HG02870 (cell line): ENCODE measurements at regions not wholly inside any gene's neighbourhood (a gene's known extent, or its start where the extent isn't known, plus 50 kb on each side); places are given as distances from the start of the nearest gene placed in this dataset.

Experiments used
- ATAC-seq: cut with Tn5 transposase; IDR thresholded peaks from one replicate; pipeline ENCODE4 v1.9.1; 2021; ENCODE audit warnings: mild to moderate bottlenecking, moderate library complexity; ENCODE audit not compliant: unreplicated experiment

GRCh38 chr15:47568030-47568429, 149.3 kb upstream of the SEMA6D start:
- ATAC-seq: no peak

GRCh38 chr15:47570044-47570443, 147.3 kb upstream of the SEMA6D start:
- ATAC-seq: no peak

GRCh38 chr15:47570451-47570850, 146.9 kb upstream of the SEMA6D start:
- no peak for ATAC-seq

- ATAC-seq: no peak
Observed at GRCh38 chr15:47570881-47571640, 146.2 kb upstream of the SEMA6D start.

GRCh38 chr15:47573673-47574072, 143.6 kb upstream of the SEMA6D start:
- no peak for ATAC-seq

DNA sequence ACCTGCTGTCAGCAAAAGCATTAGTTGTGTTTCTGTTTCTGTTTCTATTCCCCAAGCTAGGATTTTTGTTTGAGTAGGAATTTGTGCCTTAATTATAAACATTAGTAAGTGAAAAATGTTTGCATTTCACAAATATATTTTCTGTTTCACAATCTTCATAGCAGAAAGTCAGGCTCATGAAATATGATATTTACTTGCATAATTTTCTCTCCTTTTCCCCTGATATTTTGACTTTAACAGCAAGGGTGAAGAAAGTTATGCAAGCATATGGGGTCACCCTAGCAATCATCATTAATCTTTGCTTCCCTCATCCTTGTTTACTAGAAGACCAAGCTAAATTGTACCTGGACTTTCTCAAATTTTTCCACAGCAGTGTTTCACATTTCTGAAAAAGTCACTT, 140.3 kb upstream of the SEMA6D start:
- no peak for ATAC-seq

DNA sequence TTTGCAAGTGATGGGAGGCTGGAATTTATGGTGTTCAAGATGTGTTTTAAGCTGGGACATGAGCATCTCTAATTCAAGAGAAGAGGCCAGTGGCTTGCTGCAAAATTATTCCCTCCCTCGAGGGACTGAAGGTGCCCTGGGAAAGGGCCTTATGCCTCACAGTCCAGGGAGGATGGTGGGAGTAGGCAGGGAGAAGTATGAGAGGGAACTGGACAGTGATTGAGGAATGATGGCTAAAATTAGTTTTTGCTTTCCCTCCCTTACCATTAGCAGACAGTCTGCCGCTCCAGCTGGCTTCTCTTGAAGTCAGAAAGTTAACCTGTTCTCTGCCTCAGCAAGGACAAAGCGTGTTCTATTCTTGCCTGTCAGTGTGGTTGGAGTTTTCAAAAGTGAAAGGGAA, 139.8 kb upstream of the SEMA6D start:
- ATAC-seq: no peak

DNA sequence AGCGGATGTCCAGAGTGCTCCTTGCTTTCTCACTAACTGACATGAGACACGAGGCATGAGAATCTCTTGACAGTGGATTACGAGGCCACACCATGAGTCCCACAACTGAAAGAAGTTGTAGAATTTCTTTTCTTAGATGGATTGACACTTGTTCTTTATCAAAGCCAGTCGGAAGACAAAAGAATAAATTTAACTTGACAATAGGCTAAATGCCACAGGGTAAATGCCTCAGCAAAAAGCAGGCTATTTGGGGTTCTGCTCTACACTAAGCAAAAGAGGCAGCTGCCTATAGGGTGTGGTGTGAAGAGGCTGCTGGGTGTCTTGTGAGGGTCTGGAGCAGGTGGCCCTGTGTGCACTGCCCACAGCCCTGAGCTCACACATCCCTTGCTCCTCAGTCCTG, 135.1 kb upstream of the SEMA6D start:
- ATAC-seq: no peak

GRCh38 chr15:47584316-47584715, 133.0 kb upstream of the SEMA6D start:
- ATAC-seq: no peak

DNA sequence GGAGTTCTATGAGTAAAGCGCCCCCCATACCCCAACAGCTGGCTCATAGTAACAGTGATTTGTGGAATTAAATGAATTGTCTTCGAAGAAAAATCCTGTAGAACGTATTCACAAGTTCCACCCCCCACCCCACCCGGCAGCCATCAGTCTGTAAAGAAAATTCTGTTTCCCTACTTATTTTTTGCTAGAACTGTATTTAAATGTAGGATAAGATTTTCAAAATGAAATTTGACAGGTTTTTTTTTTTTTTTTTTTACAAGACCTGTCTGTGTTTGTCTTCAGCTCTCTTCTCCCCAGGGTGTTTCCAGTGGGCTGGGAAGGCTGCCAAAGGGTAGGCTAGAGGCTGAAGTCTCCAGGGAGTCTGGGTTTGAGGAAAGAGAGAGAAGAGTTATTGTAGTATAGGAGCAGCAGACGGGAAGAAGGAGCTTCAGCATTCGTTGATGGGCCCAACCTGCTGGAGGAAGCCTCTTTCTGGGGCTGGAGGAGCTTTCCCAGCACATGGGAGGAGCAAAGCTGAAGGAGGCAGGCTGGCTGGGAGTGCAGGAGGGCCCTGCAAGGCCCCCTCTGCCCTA, 130.6 kb upstream of the SEMA6D start:
- ATAC-seq: no peak

- ATAC-seq: no peak
Observed at GRCh38 chr15:47587940-47588802, 129.1 kb upstream of the SEMA6D start.

DNA sequence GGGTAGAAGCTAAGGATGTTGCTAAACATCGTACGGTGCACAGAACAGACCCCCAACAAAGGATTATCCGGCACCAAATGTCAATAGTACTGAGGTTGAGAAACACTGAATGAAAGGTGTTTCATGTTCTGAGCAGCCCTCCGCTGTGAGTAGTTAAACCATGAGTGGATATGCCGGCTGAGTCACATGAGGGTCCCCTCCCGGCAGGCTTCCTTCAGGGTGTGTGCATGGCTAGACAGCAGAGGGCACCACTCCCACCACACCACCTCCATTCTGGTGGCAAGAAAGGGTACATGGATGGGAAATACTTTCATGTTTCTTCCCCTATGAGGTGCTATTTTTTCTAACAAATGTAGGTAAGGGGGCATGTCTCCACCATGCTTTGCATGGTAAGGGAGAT, 128.3 kb upstream of the SEMA6D start:
- ATAC-seq: no peak

DNA sequence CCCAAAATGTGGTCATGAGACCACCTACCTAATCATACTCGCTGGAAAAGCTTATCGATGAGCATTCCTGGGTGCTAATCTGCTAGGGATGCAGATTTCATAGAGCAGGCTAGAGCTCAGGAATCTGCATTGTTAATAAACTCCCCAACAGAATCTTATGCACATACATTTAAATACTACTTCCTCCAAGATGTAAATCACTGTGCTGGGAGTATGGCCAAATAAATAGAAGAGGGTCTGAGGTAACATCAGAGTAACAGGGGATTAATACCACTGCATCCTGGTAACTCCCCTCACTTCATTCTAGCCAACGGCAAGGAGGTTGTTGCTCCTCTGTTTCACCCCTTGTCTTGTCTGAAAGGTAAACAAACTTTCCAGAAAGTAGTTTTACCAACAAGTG, 118.3 kb upstream of the SEMA6D start:
- no peak for ATAC-seq

GRCh38 chr15:47599806-47600205, 117.5 kb upstream of the SEMA6D start:
- ATAC-seq: no peak

DNA sequence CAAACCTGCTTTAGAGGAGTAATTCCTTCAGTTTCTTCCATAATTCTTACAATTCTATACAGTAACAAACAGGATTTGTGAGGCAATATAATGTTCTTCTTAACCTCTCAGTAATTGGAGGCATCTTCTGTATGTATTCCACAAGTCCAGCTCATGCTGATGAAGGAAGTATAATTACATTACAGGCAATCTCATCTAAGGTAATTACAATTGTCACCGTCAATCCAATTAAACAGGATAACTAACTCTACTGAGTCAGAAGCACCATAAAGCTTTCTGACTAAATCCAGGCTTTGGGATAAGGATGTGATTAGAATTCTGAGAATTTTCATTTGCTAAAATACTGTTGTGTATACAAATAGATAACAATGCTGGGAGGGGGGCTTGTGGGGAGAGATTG, 115.2 kb upstream of the SEMA6D start:
- ATAC-seq: no peak

DNA sequence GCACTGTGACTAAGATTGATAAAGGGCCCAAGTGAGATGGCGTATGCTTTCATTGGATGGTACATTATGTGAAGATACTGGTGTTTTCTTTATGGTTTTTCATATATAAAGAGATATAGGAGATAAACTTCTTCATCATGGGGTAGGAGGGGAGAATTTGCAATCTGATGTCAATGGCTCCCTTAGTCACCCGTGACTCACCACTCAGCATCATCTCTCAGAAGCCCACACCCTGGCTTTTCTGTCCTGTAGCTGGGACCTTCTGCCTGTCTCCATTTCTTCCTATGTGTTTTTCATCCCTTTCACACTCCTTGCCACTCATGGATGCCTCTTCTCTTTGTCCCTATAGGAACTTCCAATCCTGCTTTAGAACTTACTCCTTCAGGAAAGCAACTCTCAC, 114.3 kb upstream of the SEMA6D start:
- ATAC-seq: no peak

DNA sequence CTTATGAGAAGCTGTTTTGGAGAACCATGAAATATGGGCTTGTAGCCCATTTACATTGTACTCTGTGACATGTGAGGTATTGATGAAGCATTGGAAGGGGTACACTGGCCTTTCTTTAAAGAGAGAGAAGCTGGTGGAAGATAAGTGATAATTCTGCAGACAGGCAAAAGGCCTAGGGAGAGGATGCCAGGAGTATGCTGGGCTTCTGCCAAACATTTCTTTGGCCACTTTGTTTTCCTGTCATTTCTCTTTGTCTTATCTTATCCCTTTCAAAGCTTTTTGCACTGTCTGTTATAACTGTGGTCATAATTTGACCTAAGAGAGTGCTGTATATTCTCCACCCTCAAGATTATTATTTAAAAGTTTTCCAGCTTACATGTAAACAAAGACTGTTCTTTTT, 109.6 kb upstream of the SEMA6D start:
- ATAC-seq: no peak

DNA sequence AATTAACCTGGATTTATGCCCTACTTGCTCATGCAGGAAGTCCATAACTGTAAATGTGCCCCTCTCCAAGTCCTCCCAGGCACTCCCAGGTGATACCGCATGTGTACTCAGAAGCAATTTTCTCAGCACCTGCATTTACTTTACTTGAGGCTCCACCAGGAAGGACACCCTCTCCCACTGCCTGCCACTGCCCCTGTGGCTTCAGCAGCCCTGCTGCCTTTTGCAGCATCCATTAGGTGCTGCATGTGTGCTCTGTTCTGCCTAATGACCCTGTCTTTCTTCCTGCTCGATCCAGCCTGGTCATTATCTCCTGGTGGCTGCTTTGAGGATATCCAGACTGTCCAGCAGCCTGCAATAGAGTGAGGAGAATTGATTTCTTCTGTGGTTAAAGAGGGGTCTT, 107.6 kb upstream of the SEMA6D start:
- no peak for ATAC-seq

- no peak for ATAC-seq
Observed at GRCh38 chr15:47610736-47611135, 106.6 kb upstream of the SEMA6D start.

DNA sequence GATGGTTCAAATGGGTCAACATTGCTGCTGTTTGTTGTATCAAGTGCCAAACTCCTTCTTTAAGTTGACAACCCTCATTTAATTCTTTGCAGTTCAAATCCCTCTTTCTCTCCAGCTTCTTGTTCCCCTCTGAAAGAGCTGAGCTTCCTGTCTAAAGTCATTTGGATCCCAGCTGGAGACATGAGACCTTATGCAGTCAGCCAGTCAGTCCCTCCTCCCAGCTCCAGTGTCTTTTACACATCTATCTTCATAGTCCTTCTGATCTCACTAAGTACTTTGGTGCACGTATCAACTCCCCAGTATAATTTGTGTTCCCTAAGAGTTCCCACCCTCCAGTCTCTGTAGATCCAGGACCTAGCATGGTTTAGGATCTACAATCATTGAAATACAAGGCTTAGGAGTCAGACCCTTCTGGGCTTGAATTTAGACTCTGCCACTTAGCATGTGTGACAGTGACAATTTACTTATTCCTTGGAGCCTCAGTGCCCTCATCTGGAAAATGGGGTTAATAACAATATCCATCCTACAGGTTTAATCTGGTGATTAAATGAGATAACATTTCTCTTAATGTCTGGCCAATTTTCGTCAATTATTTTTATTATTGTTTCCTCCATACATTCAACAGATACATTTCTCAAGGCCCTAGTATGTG, 102.8 kb upstream of the SEMA6D start:
- ATAC-seq: no peak

DNA sequence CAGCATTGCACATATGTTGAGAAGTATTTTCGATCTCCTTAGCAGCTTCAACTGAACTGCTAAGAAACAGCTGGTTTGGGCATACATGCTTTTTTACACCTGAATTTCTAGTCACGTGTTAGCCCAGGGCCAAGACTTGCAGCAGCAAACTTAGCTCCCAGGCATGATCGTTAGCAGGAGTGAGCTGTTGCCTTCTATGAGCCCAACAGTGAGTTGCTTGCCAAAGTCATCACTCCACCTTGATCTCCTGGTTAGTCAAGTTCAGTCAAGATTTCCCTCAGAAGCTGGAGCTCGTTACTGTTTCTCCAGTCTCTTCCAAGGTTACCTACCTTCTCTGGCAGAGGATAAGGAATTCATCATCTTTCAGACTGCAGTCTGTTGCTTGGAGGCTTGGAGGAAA, 100.4 kb upstream of the SEMA6D start:
- ATAC-seq: no peak
